IPS-NIHi7 (cell line): ENCODE measurements at regions not wholly inside any gene's neighbourhood (a gene's known extent, or its start where the extent isn't known, plus 50 kb on each side); places are given as distances from the start of the nearest gene placed in this dataset.
"Not testable (repeated sequence)": the region's sequence is repeated elsewhere in the genome, so short reads cannot be mapped to it uniquely, and the experiment has no call there.

Source experiments
- DNase-seq: peaks from one replicate; pipeline ENCODE4 v3.0.0; 2012; ENCODE audit warnings: mixed read lengths; ENCODE audit errors: extremely low spot score

DNA sequence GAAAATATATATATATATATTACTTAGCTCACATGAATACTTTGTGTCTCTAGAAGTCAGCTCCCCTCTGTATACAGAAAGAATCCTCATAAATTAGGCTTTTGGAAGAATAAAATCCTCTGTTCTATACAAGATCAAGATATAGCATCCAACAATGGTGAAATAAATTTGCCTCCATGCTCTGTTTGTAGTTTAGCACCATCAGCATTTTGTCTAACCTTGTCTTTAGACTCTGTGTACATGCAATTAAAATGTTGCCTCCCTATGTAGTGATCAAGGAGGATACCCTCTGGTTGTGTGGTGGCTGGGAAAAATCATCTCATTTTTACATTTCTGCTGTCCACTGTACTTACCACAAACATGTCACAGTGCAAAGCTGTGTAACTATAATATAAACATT, 189.7 kb downstream of the C7orf25 start:
- no peak for DNase-seq

DNA sequence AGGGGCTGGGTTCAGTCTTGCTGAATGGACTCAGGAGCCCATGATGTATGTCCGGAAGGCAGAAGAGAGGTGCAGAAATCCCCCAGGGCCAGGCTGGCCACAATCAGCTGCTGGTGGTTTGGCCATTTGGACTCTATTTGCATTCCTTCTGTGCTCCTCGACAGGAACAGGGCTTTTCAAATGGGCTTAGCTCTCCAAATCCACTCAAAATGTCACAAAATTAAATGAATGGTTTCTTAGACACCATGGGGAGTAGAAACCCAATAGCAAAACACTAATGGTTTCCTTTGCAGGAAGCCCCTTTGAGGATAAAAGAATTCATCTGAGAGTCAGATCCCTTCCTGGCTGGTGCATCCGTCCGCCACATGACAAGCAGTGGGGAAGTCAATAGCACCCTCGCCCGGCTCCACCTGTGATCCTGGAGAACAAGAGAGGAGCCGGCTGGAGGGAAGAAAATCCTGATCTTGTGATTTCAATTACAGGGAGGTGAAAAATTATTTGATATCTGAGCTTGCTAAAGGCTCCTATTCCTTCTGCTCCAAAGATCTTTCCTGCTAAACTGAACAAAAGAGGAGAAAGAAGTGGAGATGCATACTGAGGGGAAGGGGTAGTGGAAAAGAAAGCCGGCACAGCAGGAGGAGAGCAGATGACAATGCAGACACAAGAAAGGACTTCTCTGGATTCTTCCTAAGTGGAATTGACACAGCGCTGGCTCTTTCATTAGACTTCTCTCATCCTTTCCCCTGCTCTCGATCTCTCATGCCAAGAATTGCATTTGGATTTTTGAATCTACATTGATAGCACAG, 190.7 kb downstream of the C7orf25 start:
- no peak for DNase-seq

DNA sequence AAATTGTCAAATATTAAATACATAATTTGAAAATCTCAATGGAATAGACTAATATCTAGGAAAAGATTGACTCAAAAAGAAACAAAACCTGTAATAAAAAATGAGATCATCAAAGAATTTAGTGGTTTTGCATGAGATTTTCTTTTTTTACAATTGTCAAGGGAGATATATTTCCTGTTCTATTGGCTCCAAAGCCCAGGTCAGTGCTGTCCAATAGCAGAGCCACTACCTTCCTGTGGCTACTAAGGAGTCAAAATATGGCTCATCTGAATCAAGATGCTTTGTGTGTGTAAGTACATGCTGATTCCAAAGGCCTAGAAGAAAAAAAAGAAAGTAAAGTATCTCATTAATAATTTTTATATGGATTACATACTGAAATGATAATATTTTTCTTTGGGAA, 191.9 kb downstream of the C7orf25 start:
- no peak for DNase-seq

DNA sequence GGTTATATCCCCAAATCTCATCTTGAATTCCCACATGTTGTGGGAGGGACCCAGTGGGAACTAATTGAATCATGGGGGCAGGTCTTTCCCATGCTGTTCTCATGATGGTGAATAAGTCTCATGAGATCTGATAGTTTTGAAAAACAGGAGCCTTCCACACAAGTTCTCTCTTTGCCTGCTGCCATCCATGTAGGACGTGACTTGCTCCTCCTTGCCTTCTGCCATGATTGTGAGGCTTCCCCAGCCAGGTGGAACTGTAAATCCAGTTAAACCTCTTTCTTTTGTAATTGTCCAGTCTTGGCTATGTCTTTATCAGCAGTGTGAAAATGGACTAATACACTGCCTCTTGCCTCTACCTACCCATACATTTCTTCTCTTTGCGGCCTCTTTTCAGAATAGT, 193.4 kb downstream of the C7orf25 start:
- DNase-seq, result not testable (repeated sequence)

DNA sequence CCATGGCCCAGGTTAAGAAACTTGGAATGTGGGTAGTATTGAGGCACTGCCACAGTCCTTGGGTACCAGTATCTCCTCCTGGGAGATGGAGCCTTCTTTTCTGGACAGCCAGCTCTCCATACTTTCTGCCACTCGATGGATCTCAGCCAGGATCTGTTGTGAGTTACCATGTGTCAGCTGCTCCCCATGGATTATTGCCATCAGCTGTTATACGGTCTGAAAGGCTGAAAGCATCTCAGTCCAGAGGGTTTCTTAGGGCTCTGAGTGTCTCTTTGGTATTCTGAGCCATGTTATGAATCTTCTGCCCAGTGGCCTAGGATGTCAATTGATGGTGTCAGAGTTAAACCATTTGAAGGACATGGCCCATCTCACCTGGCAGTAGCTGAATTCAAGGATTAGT, 197.5 kb downstream of the C7orf25 start:
- DNase-seq, result no peak

DNA sequence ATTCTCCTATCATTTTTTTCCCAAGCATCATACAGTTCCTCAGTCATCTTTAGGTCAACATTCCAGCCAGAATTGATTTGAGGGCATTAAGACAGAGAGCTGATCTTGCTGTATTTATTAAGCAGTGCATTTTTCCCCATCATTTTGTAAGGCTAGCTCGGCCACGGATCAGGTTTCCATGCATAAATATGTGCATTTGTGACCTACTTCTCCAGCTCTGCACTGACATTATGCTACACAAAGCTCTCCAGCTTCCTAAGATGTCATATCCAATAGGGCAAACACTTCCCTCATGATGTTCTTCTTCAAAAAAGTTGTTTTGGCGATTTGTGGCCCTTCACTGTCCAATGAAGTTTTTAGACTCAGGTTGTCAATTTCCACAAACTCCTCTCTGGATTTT, 202.6 kb downstream of the C7orf25 start:
- DNase-seq, result no peak

DNA sequence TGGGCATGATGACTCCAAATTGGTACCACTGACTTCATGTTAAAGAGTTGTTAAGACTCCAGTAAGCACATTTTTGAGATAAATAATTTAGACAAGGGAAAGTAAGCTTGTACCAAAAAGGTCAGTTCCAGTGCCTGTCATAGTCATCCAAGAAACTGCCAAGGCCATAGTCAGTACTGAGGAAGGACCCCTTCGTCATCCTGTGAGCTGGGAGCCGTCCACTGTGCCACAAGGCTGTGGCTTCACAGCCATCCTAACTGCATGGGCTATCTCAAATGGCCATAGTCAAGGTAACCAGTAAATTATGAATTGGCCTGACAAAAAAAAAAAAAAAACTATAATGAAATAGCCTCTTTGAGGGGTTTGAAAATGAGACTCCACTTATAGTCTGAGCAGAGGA, 207.2 kb downstream of the C7orf25 start:
- no peak for DNase-seq

DNA sequence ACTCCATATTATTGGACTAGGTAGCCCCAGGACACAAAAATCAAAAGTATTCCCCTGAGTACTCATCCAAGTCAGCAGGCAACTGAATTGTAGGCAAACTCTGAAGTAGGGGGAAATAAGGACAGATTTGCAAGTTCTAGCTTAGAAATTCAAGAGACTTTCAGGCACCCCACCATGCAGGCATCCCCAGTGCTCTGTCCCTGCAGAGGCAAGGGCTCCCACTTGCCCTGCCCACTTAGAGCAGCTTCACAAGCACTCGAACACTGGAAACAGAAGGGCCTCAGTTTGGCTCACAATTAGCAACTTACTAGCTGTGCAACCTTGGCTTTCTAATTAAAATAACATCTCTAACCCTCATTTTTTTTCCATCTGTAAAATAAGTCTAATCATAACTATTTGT, 209.2 kb downstream of the C7orf25 start:
- DNase-seq, result peak; percentile 27

DNA sequence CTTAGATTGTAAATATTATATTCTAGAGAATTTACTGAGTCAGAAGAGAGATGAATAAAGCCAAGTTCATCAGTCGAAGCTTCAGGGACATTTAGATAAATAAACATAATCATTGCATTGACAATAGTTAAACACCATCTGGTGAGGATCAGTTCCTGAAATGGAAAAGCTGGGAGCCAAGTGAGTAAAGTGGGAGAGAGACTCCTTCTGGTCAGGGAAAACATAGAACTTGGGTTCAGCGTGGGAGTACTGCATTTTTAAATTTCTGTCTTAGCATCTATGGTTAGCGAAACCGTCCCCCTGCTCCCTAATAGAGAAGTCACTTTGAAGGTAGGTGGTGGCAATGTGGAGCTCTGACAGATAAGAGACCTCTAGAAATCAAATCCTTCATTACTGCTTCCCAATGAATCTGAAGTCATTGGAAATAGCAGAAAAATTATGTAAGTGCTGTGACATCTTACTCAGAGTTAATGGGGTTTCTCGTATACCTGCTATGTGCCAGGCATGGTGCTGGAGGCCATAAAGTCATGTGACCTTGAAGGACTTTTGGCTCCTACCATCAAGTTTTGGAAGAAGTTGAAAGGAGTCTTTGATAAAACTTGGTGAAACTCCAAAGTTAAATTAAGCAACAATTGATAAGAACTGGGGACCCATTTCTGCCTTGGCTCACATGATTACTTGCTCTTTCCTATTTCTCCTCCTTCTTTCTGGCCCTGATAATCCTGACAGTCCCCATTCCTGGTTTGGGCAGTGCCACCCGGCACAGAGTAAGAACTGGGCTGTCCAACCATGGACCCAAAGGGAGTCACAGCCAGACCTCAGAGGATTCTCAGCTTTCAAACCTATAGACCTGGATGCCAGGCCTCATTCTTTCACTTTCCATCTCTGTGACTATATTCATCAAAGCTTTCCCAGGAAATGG, 211.2 kb downstream of the C7orf25 start:
- DNase-seq, result no peak

DNA sequence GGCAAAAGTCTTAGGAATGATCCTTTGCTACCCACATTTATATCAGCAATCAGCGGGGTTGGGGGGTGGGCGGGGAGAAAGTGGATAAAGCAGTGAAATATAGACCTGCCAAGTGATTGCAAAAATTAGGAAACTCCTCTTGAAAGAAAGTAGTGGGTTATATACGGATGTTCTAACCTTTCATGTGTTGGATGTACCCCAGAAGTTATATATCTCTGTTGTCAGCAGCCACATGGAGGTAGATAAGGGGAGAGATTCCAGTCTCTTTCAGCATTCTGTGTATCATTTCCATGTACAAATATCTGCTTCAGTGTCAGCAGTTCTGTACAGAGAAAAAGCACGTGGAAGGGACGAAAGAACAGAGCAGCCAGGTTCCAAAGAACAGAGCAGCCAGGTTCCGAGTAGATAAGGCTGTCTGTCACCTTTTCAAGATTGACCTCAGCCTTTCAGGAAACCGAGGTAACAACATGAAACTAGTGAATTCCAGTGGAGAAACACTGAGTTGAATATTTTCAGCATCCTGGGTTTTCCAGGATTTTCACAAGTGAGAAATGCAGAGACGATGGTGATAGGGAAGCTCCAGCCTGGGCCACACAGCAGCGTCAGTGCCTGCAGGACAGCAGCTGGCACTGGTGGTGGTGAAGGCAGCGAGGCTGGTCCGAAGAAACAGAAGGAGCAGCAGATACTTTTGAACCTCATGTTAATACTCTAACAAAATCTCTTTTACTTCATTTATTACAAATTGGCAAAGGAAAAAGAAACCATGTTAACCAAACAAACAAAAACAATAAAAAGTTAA, 212.3 kb downstream of the C7orf25 start:
- DNase-seq, result no peak

DNA sequence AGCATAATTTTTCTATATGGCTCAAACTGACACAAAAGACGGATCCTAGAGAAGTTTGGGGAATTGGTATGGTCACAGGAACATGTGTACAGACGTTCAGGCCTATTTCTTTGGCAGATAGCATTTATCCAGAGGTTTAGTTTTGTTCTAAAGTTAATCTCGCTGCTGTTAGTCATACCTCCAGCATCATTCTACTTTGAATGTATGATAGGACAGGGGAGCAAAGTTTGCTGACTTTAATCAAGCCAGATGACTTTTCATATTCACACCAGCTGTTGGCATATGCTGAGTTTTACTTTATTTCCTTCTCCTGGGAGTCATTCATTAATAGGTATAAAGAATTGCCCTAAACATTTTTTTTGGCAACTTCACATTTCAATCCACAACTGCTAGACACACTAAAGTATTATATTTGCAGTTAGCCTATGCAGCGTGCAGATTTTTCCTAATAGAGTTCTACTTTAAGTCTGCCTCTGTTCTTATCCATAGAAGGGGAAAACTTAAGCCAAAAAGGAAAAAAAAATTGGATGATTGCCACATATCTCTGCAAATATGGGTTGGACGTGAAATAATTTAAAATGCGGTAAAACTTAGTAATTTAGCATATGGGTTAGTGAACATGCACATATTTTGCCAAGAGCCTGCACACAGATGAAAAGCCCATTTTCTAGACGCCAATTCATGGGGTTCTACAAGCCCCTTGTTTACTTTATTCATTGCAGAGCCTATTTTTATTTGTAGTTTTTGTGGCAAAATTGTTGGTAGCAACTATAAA, 213.1 kb downstream of the C7orf25 start:
- DNase-seq, result no peak

DNA sequence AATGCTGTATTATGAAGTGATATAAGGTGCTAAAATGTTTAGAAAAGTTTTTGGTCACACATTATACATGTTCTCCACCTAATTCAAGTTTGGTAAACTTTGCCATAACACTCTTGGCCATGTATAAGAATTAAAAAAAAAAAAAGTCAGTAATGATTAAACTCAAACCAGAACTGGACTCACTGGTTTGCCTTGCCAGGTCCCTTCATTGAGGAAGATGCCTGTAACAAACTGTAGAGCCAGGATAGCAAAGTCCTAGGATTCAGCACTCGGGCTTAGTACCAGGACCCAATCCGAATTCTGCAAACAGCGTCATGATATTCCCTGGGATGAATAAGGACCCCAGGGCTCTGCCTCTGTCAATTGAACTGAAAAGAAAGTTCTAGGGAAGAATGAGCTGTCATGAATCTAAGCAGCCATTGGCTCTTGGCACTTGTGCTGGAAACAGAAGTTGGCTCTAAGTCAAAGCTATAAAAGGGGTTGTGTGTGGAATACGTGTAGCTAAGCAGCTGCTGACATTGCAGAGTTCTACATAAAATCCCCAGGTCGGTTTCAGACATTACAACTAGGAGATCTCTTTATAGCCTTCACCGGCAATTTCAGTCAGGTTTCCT, 216.9 kb downstream of the C7orf25 start:
- no peak for DNase-seq

DNA sequence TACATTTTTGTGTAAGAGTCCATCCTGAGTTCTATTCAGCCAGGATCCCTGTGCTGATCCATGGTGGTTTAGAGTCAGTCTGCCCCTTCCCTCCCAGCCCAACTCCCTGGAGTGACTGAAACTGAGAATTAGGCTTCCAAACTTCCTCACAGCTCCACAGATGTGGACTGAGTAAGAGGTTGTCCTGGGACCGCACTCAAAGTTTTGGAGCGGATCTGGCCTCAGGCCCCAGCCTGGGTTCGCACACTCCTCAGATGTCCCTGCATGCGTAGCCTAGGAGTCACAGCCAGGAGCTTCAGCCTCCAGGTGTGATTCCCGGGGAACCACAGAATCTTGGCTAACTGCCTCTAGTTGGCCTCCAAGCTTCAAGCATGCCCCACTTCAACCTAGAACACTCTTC, 218.1 kb downstream of the C7orf25 start:
- no peak for DNase-seq

DNA sequence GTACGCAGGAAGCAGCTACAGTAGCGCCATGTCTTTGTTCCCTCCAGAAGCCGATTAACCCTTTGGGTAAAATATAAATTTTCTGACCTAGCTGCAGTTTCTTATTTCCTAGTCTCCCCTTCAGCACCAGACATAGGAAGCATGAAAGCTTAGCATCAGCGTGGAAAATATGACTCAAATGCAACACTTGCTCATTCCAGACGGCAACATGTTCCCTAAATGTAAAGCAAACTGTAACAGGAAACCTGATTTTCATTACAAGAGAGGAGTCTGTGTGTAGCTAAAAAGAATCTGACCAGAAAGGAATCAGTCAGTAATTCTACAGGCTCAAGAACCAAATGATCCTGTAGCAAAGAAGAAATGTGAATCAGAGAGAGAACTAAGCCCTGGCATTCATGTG, 219.2 kb downstream of the C7orf25 start:
- DNase-seq, result no peak

DNA sequence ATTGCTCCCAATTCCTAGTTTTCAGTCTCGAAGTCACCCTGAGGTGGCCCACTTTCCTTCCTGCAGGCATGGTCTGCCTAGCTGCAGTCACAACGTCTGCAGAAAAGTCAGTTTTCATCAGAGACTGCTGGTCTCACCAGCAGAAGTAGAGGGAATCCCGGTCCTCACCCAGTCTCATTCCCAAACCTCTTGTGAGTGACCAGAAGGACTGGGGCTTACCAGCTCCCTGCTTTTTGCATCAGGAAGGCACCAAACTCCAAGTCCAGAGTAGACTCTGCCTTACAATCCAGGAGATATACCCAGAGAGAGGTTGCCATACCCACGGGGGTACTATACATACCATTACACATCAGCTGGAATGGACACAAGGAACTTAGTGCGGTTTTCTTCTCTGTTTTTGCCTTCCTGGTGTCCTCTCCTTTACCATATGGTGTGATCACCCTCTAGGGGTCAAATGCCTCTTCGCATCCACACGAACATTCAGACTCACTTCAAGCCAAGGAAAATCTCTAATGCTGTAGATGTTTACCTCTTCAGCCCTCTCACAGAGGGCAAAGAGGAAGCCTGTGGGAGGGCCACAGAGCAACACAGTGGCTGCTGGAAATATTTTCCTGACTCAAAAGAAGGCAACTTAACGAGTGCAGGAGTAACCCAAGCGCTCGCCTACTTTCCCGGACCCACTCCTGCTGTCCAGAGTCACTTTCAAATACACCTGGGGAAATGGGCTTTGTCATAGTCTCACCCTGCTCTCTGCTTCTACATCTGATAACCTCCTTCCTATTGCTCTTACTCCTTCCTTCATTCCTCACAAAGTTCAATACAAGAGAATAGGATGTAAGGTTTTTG, 220.9 kb downstream of the C7orf25 start:
- peak; percentile 62 for DNase-seq

DNA sequence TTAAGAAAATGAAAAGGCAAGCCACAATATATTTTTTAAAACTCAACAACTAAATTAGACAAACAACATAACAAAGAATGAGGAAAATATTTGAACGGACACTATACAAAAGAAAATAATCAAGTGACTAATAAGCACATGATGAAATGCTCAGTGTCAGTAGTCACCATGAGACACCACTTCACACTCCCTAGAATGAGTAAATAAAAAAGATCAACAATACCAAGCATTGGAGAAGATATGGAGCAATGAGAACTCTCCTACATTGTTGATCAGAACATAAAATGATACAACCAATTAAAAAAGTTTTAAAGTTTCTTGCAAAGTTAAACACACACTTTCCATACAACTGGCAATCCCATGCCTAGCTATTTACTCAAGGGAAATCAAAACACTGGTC, 222.2 kb downstream of the C7orf25 start:
- no peak for DNase-seq

DNA sequence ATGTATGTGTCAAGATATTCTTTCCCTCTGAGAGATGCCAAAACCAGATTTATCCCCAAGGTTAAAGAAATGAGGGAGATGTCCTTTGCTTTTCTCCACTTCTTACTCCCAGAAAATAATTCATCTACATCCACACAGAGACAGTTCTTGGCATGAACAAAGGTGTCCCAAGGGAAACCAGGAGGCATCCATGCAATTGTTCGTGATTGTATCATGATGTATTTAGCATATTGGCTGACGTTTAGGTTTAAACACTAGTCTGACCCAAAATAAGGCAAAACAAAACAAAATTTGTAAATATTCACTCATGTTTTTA, 223.9 kb downstream of the C7orf25 start:
- DNase-seq, result no peak

DNA sequence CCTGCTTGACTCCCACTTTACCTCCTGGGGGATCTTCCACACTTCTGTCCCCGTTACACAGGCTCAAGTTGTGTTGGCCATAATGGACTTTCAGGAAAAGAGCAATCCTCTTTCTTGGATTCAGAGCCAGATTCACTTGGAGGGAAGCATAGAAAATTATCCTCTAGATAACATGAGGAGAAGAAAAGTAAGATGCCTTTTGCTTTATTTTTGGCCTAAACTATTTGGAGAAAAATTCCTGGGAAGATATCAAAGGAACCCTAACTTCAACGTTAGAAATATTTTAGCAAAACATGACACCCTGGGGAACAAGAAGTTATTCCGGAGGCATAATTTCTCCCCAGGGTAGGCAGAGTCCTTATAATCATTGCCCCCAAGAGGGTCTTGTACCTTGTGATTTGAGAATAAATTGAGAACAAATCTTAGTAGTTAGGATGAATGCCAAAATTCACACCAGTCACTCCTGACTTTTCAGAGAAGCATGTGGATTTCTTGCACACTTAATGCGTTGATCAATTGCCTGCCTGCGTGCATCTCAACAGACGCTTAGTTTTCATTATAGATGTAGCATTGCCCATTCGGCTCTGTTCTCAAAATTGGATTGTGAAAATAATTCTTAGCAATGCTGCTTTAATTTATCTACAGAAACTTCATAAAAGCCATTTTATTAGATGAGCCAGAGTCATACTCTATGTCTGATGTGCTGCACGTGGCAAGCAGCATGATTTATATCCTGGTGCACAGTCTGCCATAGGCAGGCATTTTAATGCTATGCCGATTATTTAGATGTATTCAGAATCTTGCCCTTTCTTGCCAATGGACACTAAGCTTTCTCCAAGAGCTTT, 224.4 kb downstream of the C7orf25 start:
- DNase-seq, result no peak

DNA sequence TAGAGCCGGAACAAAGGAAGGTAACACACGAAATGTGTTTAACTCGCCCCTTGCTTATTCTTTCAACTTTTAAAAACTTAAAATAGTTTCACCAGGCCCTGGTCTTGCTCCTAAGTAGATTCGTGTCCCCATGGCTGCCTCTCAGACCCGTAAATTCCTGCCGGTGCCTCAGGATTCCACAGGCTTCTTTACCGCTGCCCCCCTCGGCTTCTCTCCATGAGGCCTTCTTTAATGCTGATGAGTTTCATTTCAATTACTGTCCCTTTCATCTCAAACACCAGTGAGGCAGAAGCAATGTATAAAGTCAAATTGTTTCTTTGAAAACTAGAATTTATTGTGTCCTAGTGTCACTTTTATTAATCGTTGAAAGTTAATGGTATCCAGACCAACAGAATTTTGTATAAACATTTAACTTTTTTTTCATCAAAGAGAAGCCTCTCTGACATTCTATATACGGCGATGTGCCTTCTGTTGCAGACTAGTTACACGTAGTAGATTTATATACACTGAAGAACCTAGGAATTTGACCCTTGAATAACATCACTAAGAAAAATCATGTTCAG, 225.2 kb downstream of the C7orf25 start:
- peak; percentile 70 for DNase-seq
